ENCODE measurements at regions not wholly inside any gene's neighbourhood (a gene's known extent, or its start where the extent isn't known, plus 50 kb on each side); places are given as distances from the start of the nearest gene placed in this dataset.

GRCh38 chr3:27865731-27866130 lies 143.6 kb upstream of the EOMES start:
- DNase-seq, result no peak

GRCh38 chr3:27869152-27869551 lies 147.0 kb upstream of the EOMES start:
- DNase-seq, result no peak

GRCh38 chr3:27877061-27878013 lies 155.2 kb upstream of the EOMES start:
- no peak for DNase-seq

DNA sequence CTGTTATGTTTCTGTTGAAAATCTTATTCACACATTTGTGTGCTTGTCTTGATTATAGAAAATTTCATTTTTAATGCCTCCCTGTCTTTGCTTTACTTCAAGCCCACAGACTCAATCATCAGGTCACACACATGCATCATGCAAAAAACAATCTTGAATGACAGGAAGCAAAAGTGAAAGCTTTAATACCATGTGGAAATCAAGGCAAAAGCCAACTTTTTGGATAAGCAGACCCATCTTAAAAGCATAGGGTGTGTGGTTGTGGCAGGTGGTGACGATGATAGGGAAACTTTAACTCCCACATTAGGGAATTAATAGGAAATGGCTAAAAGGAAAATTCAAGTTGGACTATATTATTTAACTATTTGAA lies 155.9 kb upstream of the EOMES start:
- no peak for DNase-seq

GRCh38 chr3:27880969-27881892 lies 159.1 kb upstream of the EOMES start:
- DNase-seq, result no peak

DNA sequence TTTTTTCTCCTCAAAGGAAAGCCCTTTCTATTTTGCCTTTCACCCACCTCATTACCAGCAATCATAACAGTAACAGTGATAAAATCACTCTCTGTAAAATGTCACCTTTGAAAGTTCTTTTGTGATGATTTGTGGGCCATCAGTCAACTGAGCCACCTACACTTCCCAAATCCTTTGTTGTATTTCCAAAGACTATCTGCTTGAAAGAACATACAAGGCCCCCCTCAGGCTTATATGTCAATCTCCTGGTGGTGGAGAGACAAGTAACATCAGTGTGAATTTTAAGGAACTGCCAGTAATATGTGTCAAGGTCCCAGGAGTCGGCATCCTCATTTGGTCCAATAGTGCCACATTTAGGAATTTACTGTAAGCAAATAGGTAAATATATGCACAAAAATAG lies 161.1 kb upstream of the EOMES start:
- DNase-seq, result no peak

- no peak for DNase-seq
These were observed 163.5 kb upstream of the EOMES start for GRCh38 chr3:27885641-27886040.

GRCh38 chr3:27888562-27888961 lies 166.4 kb upstream of the EOMES start:
- DNase-seq, result no peak

GRCh38 chr3:27889745-27890144 lies 167.6 kb upstream of the EOMES start:
- no peak for DNase-seq

GRCh38 chr3:27900316-27900715 lies 178.2 kb upstream of the EOMES start:
- DNase-seq, result no peak

GRCh38 chr3:27903446-27903845 lies 181.3 kb upstream of the EOMES start:
- no peak for DNase-seq

GRCh38 chr3:27905625-27906024 lies 183.5 kb upstream of the EOMES start:
- no peak for DNase-seq

DNA sequence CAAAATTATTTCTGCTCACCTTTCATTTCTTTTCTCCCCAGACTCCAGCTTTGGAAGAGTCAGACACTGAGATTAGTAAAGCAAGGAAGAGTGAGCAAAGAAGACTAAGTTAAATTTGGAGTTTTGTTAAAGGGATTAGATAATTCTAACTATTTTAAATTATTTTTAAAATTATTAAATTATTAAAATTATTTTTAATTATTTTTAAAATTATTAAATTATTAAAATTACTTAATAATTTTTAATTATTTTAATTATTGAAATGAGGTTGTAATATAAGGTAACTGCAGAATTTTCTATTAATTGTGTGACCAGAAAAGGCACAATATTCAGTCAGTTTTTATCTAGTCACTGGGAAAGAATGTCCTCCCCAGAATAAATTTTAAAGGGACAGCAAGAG lies 185.0 kb upstream of the EOMES start:
- DNase-seq, result no peak

DNA sequence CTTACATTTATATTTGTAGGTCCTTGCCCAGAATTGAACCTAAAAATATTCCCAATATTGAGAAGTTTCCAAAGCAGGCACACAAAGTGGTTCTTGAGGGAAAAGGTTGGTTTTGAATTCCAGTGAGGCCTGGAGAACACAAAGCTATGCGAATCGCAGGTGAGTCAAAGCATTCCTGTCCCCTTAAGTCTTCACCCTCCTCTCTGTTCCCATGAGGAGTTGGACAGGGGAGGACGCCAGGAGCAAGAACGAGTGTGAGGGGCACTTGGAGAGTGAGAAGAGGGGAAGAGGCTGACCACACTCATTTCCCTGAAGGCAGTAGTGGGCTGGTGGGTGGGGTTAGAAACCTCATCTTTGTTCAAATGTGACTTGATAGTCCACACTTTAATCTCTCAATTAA lies 185.8 kb upstream of the EOMES start:
- peak; percentile 79 for DNase-seq

DNA sequence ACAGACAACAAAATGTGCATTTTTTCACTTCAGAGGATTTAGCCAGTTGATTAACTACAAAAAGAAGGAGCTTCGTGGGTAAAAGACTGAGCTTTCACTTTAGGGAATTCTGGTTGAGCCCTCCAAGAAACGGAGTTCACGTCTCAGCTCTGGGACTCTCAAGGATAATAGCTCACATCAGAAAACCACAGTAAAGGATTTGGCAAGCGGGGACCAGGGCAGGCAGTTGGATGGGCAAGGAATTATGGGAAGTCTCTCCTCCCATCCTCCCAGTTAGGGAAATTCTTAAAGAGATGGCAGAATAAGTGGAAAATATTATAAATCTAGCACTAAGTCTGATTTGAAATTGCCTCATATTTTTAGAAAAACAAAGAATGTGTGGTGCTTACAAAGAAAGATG lies 188.3 kb upstream of the EOMES start:
- no peak for DNase-seq

DNA sequence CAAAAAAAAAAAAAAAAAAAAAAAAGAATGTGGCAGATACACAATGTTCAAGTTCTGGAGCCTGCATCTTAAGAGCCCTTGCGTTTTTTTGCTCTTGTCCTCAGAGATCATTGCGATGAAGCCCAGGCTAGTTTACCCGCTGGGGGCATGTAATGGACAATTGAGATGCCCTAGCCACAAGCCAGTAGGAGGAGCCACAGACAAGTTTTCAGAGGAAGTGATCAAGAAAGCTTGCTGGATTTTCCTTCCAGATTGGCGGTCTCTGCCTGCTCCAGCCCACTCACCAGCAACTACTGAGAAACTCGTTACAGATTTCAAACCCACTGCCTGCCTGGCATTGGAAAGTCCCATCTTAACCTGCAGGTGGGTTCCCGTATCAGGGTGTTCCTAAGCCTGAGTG lies 192.1 kb upstream of the EOMES start:
- DNase-seq, result no peak

GRCh38 chr3:27923349-27924068 lies 201.4 kb upstream of the EOMES start:
- DNase-seq, result no peak

DNA sequence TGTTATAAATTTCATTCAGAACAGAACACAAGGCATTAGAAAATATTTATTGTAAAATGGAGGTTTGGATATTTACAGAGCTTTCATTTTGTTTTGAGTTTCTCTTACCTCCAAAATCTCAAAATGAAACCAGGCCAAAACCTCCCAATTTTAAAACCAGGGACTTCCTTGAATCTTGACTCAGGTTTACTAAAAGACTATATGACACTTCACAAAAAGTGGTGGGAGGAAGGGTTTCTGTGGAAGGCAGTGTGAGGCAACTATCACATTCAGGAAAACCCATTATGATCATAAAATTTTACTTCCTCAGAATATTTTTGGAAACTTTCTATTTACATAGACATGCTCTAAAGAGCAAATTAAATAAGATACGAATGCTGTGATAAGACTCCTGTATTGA lies 205.8 kb upstream of the EOMES start:
- no peak for DNase-seq

DNA sequence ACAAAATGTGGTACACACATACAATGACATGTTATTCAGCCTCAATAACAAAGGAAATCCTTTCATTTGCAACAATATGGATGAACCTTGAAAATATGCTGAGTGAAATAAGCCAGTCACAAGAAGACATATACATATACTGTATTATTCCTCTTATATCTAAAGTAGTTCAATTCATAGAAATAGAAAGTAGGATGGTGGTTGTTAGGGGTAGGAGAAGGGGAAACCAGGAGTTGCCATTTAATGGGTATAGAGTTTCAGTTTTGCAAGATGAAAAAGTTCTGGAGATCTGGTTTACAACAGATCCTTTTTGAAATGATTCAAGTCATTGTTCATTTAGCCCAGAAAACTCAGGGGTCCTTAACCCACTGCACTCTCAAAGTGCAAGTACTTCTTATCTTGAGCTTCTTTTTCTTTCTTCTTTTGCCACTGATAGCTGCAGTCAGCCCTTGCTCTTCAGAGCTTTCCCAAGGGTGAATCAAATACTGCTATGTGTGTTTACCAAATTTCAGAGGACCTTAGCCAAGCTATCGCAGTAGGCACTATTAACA lies 208.0 kb upstream of the EOMES start:
- DNase-seq, result no peak

- no peak for DNase-seq
These were observed 213.4 kb upstream of the EOMES start for GRCh38 chr3:27935492-27935891.

DNA sequence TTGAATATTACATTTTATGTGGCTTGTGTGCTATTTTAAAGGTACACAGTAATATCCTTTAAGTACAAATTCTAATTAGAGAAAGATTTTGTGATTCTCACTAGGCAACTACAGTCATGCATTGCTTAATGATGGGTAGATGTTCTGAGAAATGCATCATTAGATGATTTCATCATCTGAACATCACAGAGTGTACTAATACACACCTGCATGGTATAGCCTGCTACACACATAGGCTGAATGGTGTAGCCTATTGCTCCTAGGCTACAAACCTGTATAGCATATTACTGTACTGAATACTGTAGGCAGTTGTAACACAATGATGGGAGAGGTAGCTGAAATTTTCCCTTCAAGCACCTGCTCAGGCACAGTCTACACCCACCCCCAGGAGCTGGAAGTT lies 217.4 kb upstream of the EOMES start:
- DNase-seq, result no peak

DNA sequence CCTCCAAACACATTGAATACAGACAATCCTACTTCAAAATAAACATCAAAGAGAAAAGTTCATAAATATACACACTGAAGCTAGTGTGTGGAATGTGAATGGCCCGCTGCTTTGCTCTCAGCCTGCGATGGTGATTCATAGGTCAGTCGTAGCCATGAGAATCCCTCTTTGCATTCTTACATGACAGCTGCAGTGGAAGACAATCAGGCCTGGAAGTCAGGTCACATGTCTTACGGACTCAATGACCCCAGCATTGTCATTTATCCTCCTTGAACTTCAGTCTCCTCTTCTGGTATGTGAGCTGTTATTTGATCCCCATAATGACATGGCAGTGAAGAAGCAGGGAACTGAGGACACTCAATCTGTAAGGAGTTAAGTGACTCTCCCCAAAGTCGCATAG lies 217.8 kb upstream of the EOMES start:
- peak; percentile 92 for DNase-seq

- DNase-seq, result peak; percentile 57
These were observed 221.0 kb upstream of the EOMES start for GRCh38 chr3:27943106-27943505.

All from islet precursor cell (in vitro differentiated cells).